HEK293T (cell line): ENCODE measurements at regions not wholly inside any gene's neighbourhood (a gene's known extent, or its start where the extent isn't known, plus 50 kb on each side); places are given as distances from the start of the nearest gene placed in this dataset.

Source experiments
- CTCF ChIA-PET: fragments of 350-600 bp; formaldehyde crosslinking; extraction: SDS; loops from one replicate; lab custom pipeline; 2021; ENCODE audit warnings: antibody characterized with exemption, inconsistent platforms; lab: Yijun Ruan, JAX
- POLR2A ChIA-PET: fragments of 350-600 bp; formaldehyde crosslinking; extraction: SDS; loops from one replicate; lab custom pipeline; 2020; ENCODE audit warnings: antibody characterized with exemption, inconsistent platforms; lab: Yijun Ruan, JAX
- DNase-seq: peaks from one replicate; pipeline ENCODE4 v3.0.0; 2012; ENCODE audit warnings: mixed read lengths; ENCODE audit errors: extremely low spot score
- ARNT ChIP-seq: fragments of 450-650 bp; IDR thresholded peaks from 2 replicates; pipeline ENCODE4 v1.6.1; 2017; ENCODE audit warnings: mild to moderate bottlenecking
- BHLHE40 ChIP-seq: fragments of 450-650 bp; IDR thresholded peaks from 2 replicates; pipeline ENCODE4 v1.6.1; 2016; ENCODE audit warnings: mild to moderate bottlenecking, moderate library complexity, borderline replicate concordance
- CTBP1 ChIP-seq: fragments of 450-650 bp; IDR thresholded peaks from 2 replicates; pipeline ENCODE4 v1.6.1; 2016; ENCODE audit warnings: borderline replicate concordance
- ELF4 ChIP-seq: fragments of 450-650 bp; IDR thresholded peaks from 2 replicates; pipeline ENCODE4 v1.6.1; 2017; ENCODE audit warnings: antibody characterized with exemption
- FOXA1 ChIP-seq: fragments of 450-650 bp; IDR thresholded peaks from 2 replicates; pipeline ENCODE4 v1.6.1; 2016; ENCODE audit warnings: mild to moderate bottlenecking
- FOXK2 ChIP-seq: fragments of 450-650 bp; IDR thresholded peaks from 2 replicates; pipeline ENCODE4 v1.6.1; 2016; ENCODE audit warnings: mild to moderate bottlenecking
- FOXM1 ChIP-seq: fragments of 450-650 bp; IDR thresholded peaks from 2 replicates; pipeline ENCODE4 v1.6.1; 2017; ENCODE audit warnings: mild to moderate bottlenecking, borderline replicate concordance
- HDGF ChIP-seq: fragments of 450-650 bp; IDR thresholded peaks from 2 replicates; pipeline ENCODE4 v1.6.1; 2017; ENCODE audit warnings: antibody characterized with exemption, borderline replicate concordance
- L3MBTL2 ChIP-seq: fragments of 450-650 bp; conservative IDR thresholded peaks from 2 replicates; pipeline ENCODE4 v1.6.1; 2016; ENCODE audit warnings: mild to moderate bottlenecking
- LEF1 ChIP-seq: fragments of 450-650 bp; IDR thresholded peaks from 2 replicates; pipeline ENCODE4 v1.6.1; 2017; ENCODE audit warnings: mild to moderate bottlenecking, borderline replicate concordance
- NFRKB ChIP-seq: fragments of 450-650 bp; IDR thresholded peaks from 2 replicates; pipeline ENCODE4 v1.6.1; 2016; ENCODE audit warnings: mild to moderate bottlenecking, moderate library complexity
- PKNOX1 ChIP-seq: fragments of 450-650 bp; IDR thresholded peaks from 2 replicates; pipeline ENCODE4 v1.6.1; 2016
- SP1 ChIP-seq: fragments of 450-650 bp; IDR thresholded peaks from 2 replicates; pipeline ENCODE4 v1.6.1; 2017
- SUZ12 ChIP-seq: fragments of 450-650 bp; IDR thresholded peaks from 2 replicates; pipeline ENCODE4 v1.6.1; 2016; ENCODE audit warnings: mild to moderate bottlenecking
- TARDBP ChIP-seq: fragments of 450-650 bp; IDR thresholded peaks from 2 replicates; pipeline ENCODE4 v1.6.1; 2016
- ZNF384 ChIP-seq: fragments of 450-650 bp; IDR thresholded peaks from 2 replicates; pipeline ENCODE4 v1.6.1; 2016

- DNase-seq: no peak
- TF ChIP-seq ARNT: no peak
- no peak for TF ChIP-seq ELF4
- no peak for TF ChIP-seq HDGF
- no peak for TF ChIP-seq FOXK2
- no peak for TF ChIP-seq SP1
- no peak for TF ChIP-seq ZNF384
- POLR2A ChIA-PET: no interaction called here
- CTCF ChIA-PET: no interaction called here
Measured at GRCh38 chr5:155629597-155629996, 616.0 kb downstream of the KIF4B start.

- TF ChIP-seq FOXA1 (no peak), BHLHE40 (no peak), L3MBTL2 (no peak), CTBP1 (no peak), ELF4 (no peak), ZNF384 (no peak), FOXM1 (no peak), PKNOX1 (no peak), NFRKB (no peak), LEF1 (no peak), TARDBP (no peak), SUZ12 (no peak)
- ChIA-PET CTCF (no interaction called here), POLR2A (no interaction called here)
- DNase-seq: no peak
Measured at GRCh38 chr5:155631116-155631515, 617.6 kb downstream of the KIF4B start.

- ChIA-PET POLR2A (no interaction called here), CTCF (no interaction called here)
- TF ChIP-seq NFRKB: no peak
- TF ChIP-seq CTBP1: no peak
- no peak for TF ChIP-seq ARNT
- TF ChIP-seq FOXK2: no peak
- no peak for TF ChIP-seq ZNF384
- TF ChIP-seq TARDBP: no peak
- TF ChIP-seq FOXM1: no peak
- TF ChIP-seq L3MBTL2: no peak
- no peak for TF ChIP-seq LEF1
- TF ChIP-seq ELF4: no peak
- TF ChIP-seq SP1: no peak
- no peak for TF ChIP-seq HDGF
- TF ChIP-seq FOXA1: no peak
- no peak for DNase-seq
Measured at GRCh38 chr5:155633338-155633957, 619.9 kb downstream of the KIF4B start.

- TF ChIP-seq FOXK2: no peak
- no peak for TF ChIP-seq HDGF
- TF ChIP-seq TARDBP: no peak
- no peak for TF ChIP-seq BHLHE40
- no peak for TF ChIP-seq ELF4
- TF ChIP-seq LEF1: no peak
- no peak for TF ChIP-seq SP1
- no peak for TF ChIP-seq FOXA1
- no peak for TF ChIP-seq CTBP1
- TF ChIP-seq ARNT: no peak
- no peak for TF ChIP-seq PKNOX1
- no peak for TF ChIP-seq NFRKB
- TF ChIP-seq FOXM1: no peak
- no peak for TF ChIP-seq L3MBTL2
- TF ChIP-seq SUZ12: no peak
- no peak for TF ChIP-seq ZNF384
- ChIA-PET CTCF (no interaction called here), POLR2A (no interaction called here)
- no peak for DNase-seq
Measured at GRCh38 chr5:155649666-155650065, 636.1 kb downstream of the KIF4B start.

- CTCF ChIA-PET: no interaction called here
- POLR2A ChIA-PET: no interaction called here
Measured at GRCh38 chr5:155655569-155655968, 642.0 kb downstream of the KIF4B start.

GRCh38 chr5:155661859-155662258 lies 648.3 kb downstream of the KIF4B start:
- ChIA-PET POLR2A (no interaction called here), CTCF (interaction anchor here (0.7 kb wide), 1 partner anchor 125 kb away, joined by 3 read pairs; no protein-coding TSS in a partner anchor)
- TF ChIP-seq ARNT: no peak
- TF ChIP-seq FOXK2: no peak
- TF ChIP-seq TARDBP: no peak
- no peak for TF ChIP-seq ELF4
- TF ChIP-seq ZNF384: no peak
- no peak for TF ChIP-seq SUZ12
- no peak for TF ChIP-seq FOXM1
- no peak for TF ChIP-seq FOXA1
- TF ChIP-seq PKNOX1: no peak
- no peak for TF ChIP-seq CTBP1
- no peak for TF ChIP-seq NFRKB
- TF ChIP-seq HDGF: no peak
- no peak for TF ChIP-seq L3MBTL2
- TF ChIP-seq SP1: no peak
- no peak for TF ChIP-seq LEF1
- TF ChIP-seq BHLHE40: no peak
- no peak for DNase-seq

More at GRCh38 chr5:155655569-155655968, 642.0 kb downstream of the KIF4B start:
- no peak for DNase-seq
- no peak for TF ChIP-seq SUZ12
- no peak for TF ChIP-seq PKNOX1
- TF ChIP-seq FOXA1: no peak
- no peak for TF ChIP-seq L3MBTL2
